Lung (tissue), 11 donors: ENCODE measurements at regions not wholly inside any gene's neighbourhood (a gene's known extent, or its start where the extent isn't known, plus 50 kb on each side); places are given as distances from the start of the nearest gene placed in this dataset.

Experiments used
- ATAC-seq: fragments of 200-7000 bp; cut with Tn5 transposase; one replicate; pipeline ENCODE4 v1.9.1; 2020; ENCODE audit warnings: moderate number of reproducible peaks; ENCODE audit not compliant: insufficient read depth, low FRiP score
- DNase-seq, 3 donors: peaks; one replicate each; pipeline ENCODE4 v3.0.0-alpha.2; 2013 to 2017
- H3K27ac ChIP-seq, 2 donors: one replicate each; pipeline ENCODE4 v1.5.1; 2013; ENCODE audit warnings: mild to moderate bottlenecking in 2 of 2, moderate library complexity in 2 of 2, control low read depth in 1 of 2, inconsistent platforms in 1 of 2, low read depth in 1 of 2, low read length in 1 of 2
- H3K27me3 ChIP-seq, 3 donors: one replicate each; pipeline ENCODE4 v1.5.1; 2013; ENCODE audit warnings: low read length in 2 of 3; ENCODE audit not compliant: control insufficient read depth in 3 of 3, insufficient read depth in 3 of 3
- H3K36me3 ChIP-seq, 4 donors: one replicate each; pipeline ENCODE4 v1.5.1; 2013; ENCODE audit warnings: low read length in 4 of 4, mild to moderate bottlenecking in 1 of 4, moderate library complexity in 1 of 4; ENCODE audit not compliant: control insufficient read depth in 4 of 4, insufficient read depth in 4 of 4
- H3K4me1 ChIP-seq, 5 donors: one replicate each; pipeline ENCODE4 v1.5.1; 2013; ENCODE audit warnings: low read length in 5 of 5, mild to moderate bottlenecking in 2 of 5, moderate library complexity in 1 of 5; ENCODE audit not compliant: control insufficient read depth in 5 of 5, insufficient read depth in 5 of 5
- H3K4me3 ChIP-seq: one replicate; pipeline ENCODE4 v1.5.1; 2013; ENCODE audit warnings: mild to moderate bottlenecking, control low read depth, moderate library complexity
- H3K9ac ChIP-seq, 2 donors: one replicate each; pipeline ENCODE4 v1.5.1; 2013; ENCODE audit warnings: low read length in 2 of 2, control low read depth in 1 of 2; ENCODE audit not compliant: insufficient read depth in 1 of 2
- H3K9me3 ChIP-seq, 4 donors: one replicate each; pipeline ENCODE4 v1.5.1; 2013; ENCODE audit warnings: low read length in 3 of 4, mild to moderate bottlenecking in 1 of 4, moderate library complexity in 1 of 4; ENCODE audit not compliant: control insufficient read depth in 4 of 4, insufficient read depth in 3 of 4
- WGBS, 2 donors: extraction: QIAGEN DNeasy Blood & Tissue Kit; methylation state at CpG; one replicate each; pipeline ENCODE4 v1.1.7; 2013; 5-methylcytosine and 5-hydroxymethylcytosine counted together
- TF ChIP-seq, protein P1 (sequence below): IDR thresholded peaks from 2 replicates; pipeline ENCODE4 v1.5.1; 2012; ENCODE audit warnings: mild to moderate bottlenecking; ENCODE audit errors: control extremely low read depth, extremely low read depth
- donor health status: control.
- donor health status: control.
- donor health status: Bipolar disorder and iron deficiency.
- donor health status: healthy.
- donor health status: DM: yes; HTN: yes; CAD: no.

DNA sequence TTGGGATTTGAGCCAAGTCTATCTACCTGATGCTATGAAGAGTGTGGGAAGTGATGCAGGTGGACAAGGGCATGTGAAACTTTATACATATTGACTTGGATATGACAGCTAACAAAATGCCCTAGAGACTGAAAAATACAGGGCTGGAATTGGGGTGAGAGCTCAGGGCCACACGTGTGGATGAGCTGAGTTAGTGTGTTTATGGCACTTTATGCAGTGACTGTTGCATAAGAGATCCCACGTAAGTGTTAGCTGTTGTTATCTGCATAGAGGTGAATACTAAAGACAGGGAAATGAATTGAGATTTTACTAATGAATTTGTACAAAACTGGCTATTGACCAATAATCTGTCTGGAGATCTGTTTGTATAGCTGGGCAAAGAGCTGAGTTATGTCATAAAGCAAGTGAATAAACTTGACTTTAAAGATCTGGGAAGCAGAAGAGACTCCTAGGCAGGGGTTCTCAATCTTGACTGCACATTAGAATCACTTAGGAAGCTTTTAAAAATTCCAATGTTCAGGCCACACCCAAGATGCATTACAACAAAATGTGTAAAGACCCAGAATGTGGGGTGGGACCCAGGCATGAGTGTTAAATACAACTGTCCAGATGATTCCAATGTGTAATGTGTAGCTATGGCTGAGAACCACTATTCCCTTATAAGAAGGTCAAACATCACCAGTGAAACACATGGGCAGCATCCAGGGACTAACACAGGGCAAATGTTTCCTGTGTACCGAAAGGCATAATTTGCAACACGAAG, 74.2 kb upstream of the STK17B start:
- H3K9me3 ChIP-seq: no peaks in the 10 kb centered on the region
- no peak overlapping the region for H3K9ac ChIP-seq
- H3K4me3 ChIP-seq: no peak overlapping the region
- H3K4me1 ChIP-seq: peaks cover 0 to 10% (median 0%) of the 10 kb centered on the region in 5 donors
- TF ChIP-seq, protein P1, sequence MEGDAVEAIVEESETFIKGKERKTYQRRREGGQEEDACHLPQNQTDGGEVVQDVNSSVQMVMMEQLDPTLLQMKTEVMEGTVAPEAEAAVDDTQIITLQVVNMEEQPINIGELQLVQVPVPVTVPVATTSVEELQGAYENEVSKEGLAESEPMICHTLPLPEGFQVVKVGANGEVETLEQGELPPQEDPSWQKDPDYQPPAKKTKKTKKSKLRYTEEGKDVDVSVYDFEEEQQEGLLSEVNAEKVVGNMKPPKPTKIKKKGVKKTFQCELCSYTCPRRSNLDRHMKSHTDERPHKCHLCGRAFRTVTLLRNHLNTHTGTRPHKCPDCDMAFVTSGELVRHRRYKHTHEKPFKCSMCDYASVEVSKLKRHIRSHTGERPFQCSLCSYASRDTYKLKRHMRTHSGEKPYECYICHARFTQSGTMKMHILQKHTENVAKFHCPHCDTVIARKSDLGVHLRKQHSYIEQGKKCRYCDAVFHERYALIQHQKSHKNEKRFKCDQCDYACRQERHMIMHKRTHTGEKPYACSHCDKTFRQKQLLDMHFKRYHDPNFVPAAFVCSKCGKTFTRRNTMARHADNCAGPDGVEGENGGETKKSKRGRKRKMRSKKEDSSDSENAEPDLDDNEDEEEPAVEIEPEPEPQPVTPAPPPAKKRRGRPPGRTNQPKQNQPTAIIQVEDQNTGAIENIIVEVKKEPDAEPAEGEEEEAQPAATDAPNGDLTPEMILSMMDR: no peak
- no peaks in the 10 kb centered on the region for H3K36me3 ChIP-seq
- no peak for ATAC-seq
- 73 to 77% methylated on average over 4 of the region's 4 CpGs for WGBS, 2 donors
- DNase-seq: no peak
- H3K27me3 ChIP-seq: no peaks in the 10 kb centered on the region
- H3K27ac ChIP-seq: no peak overlapping the region

DNA sequence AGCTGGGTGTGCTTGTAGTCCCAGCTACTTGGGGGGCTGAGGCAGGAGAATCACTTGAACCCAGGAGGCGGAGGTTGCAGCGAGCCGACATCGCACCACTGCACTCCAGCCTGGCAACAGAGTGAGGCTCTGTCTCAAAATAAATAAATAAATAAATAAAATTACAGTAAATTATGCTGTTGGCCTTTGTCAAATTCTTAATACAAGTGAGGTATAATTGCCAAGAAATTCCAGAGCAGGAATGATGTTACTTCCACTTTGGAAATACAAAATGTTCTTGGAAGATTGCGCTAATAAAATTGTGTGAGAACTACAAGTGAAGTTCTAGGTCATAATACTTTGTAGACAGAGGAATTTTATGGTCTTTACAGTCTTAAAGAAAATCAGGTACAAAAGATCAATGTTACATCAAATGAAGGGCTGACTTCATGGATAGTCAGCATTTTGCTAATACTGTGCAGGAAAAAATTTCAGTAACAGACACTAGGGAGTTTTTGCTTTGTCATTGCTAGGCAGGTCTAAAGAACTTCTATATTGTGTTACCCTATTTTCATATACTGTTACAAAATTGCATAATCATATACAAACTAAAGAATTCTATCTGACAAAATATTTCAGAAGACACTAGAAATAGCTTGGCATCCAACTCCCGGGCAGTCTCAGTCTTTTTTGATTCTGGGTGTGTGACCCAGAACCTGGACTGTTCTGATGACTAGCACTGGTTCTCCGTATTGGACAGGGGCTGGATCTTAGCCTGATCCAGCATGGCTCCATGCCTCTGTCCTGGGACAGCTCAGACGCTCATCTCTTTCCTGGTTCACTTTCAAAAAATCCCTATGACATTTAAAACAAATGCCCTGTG, 76.0 kb upstream of the STK17B start:
- peaks cover 0 to 6% (median 0%) of the 10 kb centered on the region in 5 donors for H3K4me1 ChIP-seq
- H3K27ac ChIP-seq: no peak overlapping the region
- TF ChIP-seq, protein P1: no peak
- H3K4me3 ChIP-seq: no peak overlapping the region
- WGBS, 2 donors: 78 to 85% methylated on average over 8 of the region's 8 CpGs
- no peak for DNase-seq
- H3K27me3 ChIP-seq: no peaks in the 10 kb centered on the region
- H3K9ac ChIP-seq: no peak overlapping the region
- H3K9me3 ChIP-seq: no peaks in the 10 kb centered on the region
- ATAC-seq: no peak
- H3K36me3 ChIP-seq: peaks cover 0 to 2% (median 0%) of the 10 kb centered on the region in 4 donors

DNA sequence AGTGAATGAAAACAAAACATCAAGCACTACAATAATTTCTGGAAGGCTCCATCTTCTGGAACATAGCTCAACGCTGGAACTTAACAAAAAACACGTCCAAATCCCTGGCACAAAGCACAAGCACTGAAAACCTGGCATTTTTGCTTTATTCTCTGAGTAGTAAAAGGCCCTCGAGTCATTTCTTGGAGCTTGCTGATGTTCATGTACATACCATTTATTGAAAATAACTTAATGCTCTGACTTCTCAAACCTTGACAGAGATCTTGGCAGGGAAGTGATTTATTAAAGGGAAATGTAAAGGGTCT, 76.5 kb upstream of the STK17B start:
- no peak overlapping the region for H3K4me3 ChIP-seq
- H3K9ac ChIP-seq: no peak overlapping the region
- ATAC-seq (no peak), DNase-seq (no peak)
- no peak overlapping the region for H3K27ac ChIP-seq
- TF ChIP-seq, protein P1: no peak
- H3K9me3 ChIP-seq: no peaks in the 10 kb centered on the region
- H3K36me3 ChIP-seq: peaks cover 0 to 4% (median 1%) of the 10 kb centered on the region in 4 donors
- 75 to 84% methylated on average over 3 of the region's 3 CpGs for WGBS, 2 donors
- no peaks in the 10 kb centered on the region for H3K27me3 ChIP-seq
- peaks cover 0 to 6% (median 0%) of the 10 kb centered on the region in 5 donors for H3K4me1 ChIP-seq
